OCI-LY7 (cell line): ENCODE measurements at regions not wholly inside any gene's neighbourhood (a gene's known extent, or its start where the extent isn't known, plus 50 kb on each side); places are given as distances from the start of the nearest gene placed in this dataset.

Experiments used
- BruUV-seq: library from RNA; stranded (reverse); fragments of 400-500 nt; replicated peaks from 2 replicates; lab custom pipeline; 2021; lab: Mats Ljungman, UMichigan
- CTCF ChIA-PET: fragments of 300-600 bp; sonication (Branson Sonifier 250); formaldehyde crosslinking; loops from one replicate; lab custom pipeline; 2022; ENCODE audit warnings: antibody characterized with exemption; ENCODE audit not compliant: unreplicated experiment; lab: Charles Lee
- POLR2A ChIA-PET: fragments of 300-600 bp; sonication (Branson Sonifier 250); formaldehyde crosslinking; loops from one replicate; lab custom pipeline; 2022; ENCODE audit warnings: antibody characterized with exemption; lab: Charles Lee
- DNase-seq: peaks from one replicate; pipeline ENCODE4 v3.0.0-alpha.2; 2015; ENCODE audit warnings: low spot score
- H2AFZ ChIP-seq: fragments of 200-600 bp; sonication (generic), shearing (Covaris generic); 2 replicates; pipeline ENCODE4 v1.6.1; 2014; ENCODE audit warnings: mild to moderate bottlenecking, antibody characterized with exemption, low read length, moderate library complexity
- H3K27ac ChIP-seq: fragments of 200-600 bp; sonication (generic); 2 replicates; pipeline ENCODE4 v1.5.1; 2014; ENCODE audit warnings: mixed run types, low read depth, mild to moderate bottlenecking, moderate library complexity, low read length, inconsistent platforms; ENCODE audit not compliant: poor library complexity, severe bottlenecking
- H3K36me3 ChIP-seq: fragments of 200-600 bp; sonication (generic); 2 replicates; pipeline ENCODE4 v1.6.1; 2014; ENCODE audit warnings: mild to moderate bottlenecking, antibody characterized with exemption, low read length, moderate library complexity, mixed read lengths; ENCODE audit not compliant: insufficient read depth
- H3K4me1 ChIP-seq: fragments of 200-600 bp; sonication (generic); 2 replicates; pipeline ENCODE4 v1.5.1; 2014; ENCODE audit warnings: mild to moderate bottlenecking, low read length; ENCODE audit not compliant: insufficient read depth, poor library complexity, severe bottlenecking
- H3K4me2 ChIP-seq: fragments of 200-600 bp; sonication (generic); 2 replicates; pipeline ENCODE4 v1.6.1; 2014; ENCODE audit warnings: mild to moderate bottlenecking, low read length
- H3K4me3 ChIP-seq: fragments of 200-600 bp; sonication (generic); 2 replicates; pipeline ENCODE4 v1.5.1; 2014; ENCODE audit warnings: mild to moderate bottlenecking, low read depth, low read length; ENCODE audit not compliant: poor library complexity, severe bottlenecking
- H3K79me2 ChIP-seq: fragments of 200-600 bp; sonication (generic); 2 replicates; pipeline ENCODE4 v1.6.1; 2016; ENCODE audit warnings: low read depth, mild to moderate bottlenecking, low read length, moderate library complexity, mixed read lengths; ENCODE audit not compliant: insufficient read depth
- H3K9me2 ChIP-seq: fragments of 200-600 bp; sonication (generic); 2 replicates; pipeline ENCODE4 v1.6.1; 2016; ENCODE audit warnings: mild to moderate bottlenecking, low read length, mixed read lengths; ENCODE audit not compliant: insufficient read depth
- H3K9me3 ChIP-seq: fragments of 200-600 bp; sonication (generic); 2 replicates; pipeline ENCODE4 v1.6.1; 2014; ENCODE audit warnings: mild to moderate bottlenecking, mixed run types, low read length, mixed read lengths
- H4K20me1 ChIP-seq: fragments of 200-600 bp; sonication (generic); 2 replicates; pipeline ENCODE4 v1.6.1; 2014; ENCODE audit warnings: mild to moderate bottlenecking, antibody characterized with exemption, low read length, moderate library complexity, mixed read lengths; ENCODE audit not compliant: insufficient read depth
- EZH2phosphoT487 ChIP-seq: fragments of 200-600 bp; sonication (generic); IDR thresholded peaks from 2 replicates; pipeline ENCODE4 v1.6.1; 2018; ENCODE audit warnings: low read depth, borderline replicate concordance, mild to moderate bottlenecking, mixed run types, antibody characterized with exemption, low read length, moderate library complexity, mixed read lengths
- intact Hi-C: fragments of 100-400 bp; cut with micrococcal nuclease; formaldehyde crosslinking; loops from one replicate; pipeline ENCODE4 v1.10.0; 2022; ENCODE audit not compliant: unreplicated experiment
- TF ChIP-seq, protein P1 (sequence below): fragments of 200-600 bp; sonication (generic); conservative IDR thresholded peaks from 2 replicates; pipeline ENCODE4 v1.5.1; 2014; ENCODE audit warnings: mild to moderate bottlenecking, antibody characterized with exemption, low read length, moderate library complexity, mixed read lengths

DNA sequence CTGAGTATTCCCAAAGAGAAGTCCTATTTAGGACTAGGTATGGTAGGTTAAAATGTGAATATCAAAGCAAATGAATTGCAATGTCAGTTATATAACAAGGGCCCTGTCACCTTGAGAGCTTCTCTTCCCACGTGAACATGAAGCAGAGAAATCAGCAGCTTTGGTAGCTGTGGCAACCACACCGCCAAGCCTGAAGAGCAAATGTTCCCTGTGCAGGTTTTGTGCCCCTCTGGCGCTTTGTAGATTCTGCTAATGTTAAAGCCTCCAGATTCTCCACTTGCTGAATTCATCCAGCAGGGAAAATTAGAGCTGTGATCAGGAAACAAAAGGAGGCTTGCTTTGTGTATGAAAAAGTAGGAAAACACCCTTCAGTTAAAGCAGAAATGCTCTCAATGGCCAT, 322.6 kb downstream of the RBM43 start:
- no peak overlapping the region for H3K27ac ChIP-seq
- intact Hi-C loops: no loop called here
- no peak overlapping the region for H3K4me3 ChIP-seq
- no peaks in the 10 kb centered on the region for H3K9me3 ChIP-seq
- no peak overlapping the region for H3K4me2 ChIP-seq
- no peak for DNase-seq
- POLR2A ChIA-PET: interaction anchor here (0.5 kb wide), 1 partner anchor 73 kb away, joined by 3 read pairs; no protein-coding TSS in a partner anchor
- no peak overlapping the region for H2AFZ ChIP-seq
- CTCF ChIA-PET: no interaction called here
- no peaks in the 10 kb centered on the region for H3K79me2 ChIP-seq
- H4K20me1 ChIP-seq: no peaks in the 10 kb centered on the region
- no peaks in the 10 kb centered on the region for H3K36me3 ChIP-seq
- TF ChIP-seq, protein P1, sequence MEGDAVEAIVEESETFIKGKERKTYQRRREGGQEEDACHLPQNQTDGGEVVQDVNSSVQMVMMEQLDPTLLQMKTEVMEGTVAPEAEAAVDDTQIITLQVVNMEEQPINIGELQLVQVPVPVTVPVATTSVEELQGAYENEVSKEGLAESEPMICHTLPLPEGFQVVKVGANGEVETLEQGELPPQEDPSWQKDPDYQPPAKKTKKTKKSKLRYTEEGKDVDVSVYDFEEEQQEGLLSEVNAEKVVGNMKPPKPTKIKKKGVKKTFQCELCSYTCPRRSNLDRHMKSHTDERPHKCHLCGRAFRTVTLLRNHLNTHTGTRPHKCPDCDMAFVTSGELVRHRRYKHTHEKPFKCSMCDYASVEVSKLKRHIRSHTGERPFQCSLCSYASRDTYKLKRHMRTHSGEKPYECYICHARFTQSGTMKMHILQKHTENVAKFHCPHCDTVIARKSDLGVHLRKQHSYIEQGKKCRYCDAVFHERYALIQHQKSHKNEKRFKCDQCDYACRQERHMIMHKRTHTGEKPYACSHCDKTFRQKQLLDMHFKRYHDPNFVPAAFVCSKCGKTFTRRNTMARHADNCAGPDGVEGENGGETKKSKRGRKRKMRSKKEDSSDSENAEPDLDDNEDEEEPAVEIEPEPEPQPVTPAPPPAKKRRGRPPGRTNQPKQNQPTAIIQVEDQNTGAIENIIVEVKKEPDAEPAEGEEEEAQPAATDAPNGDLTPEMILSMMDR: no peak
- no peak for TF ChIP-seq EZH2phosphoT487
- no peaks in the 10 kb centered on the region for H3K4me1 ChIP-seq
- no TSS peak for BruUV-seq
- no peaks in the 10 kb centered on the region for H3K9me2 ChIP-seq

DNA sequence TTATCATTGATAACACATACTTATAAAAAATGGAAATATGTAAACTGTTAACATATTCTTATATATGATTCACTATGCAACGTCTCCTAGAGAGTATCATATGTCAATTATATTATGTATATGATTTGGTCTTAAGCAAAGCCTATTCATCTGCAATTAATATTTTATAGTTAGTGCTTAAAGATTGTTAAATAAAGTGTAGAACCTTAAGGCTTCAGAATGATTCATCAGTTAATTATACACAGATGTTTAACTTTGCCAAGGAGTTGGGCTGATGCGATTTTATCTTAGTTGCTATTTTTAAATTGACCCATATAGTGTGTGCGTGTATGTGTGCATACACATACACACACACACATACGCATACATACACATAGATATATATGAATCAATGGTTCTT, 323.1 kb downstream of the RBM43 start:
- Histone ChIP-seq H3K79me2 (no peaks in the 10 kb centered on the region), H3K4me2 (no peak overlapping the region), H3K4me1 (no peaks in the 10 kb centered on the region), H4K20me1 (no peaks in the 10 kb centered on the region), H3K36me3 (no peaks in the 10 kb centered on the region), H3K9me3 (no peaks in the 10 kb centered on the region), H2AFZ (no peak overlapping the region), H3K27ac (no peak overlapping the region), H3K4me3 (no peak overlapping the region), H3K9me2 (no peaks in the 10 kb centered on the region)
- intact Hi-C loops: no loop called here
- TF ChIP-seq EZH2phosphoT487: no peak
- TF ChIP-seq, protein P1: no peak
- CTCF ChIA-PET: no interaction called here
- BruUV-seq: no TSS peak
- DNase-seq: no peak
- POLR2A ChIA-PET: no interaction called here

DNA sequence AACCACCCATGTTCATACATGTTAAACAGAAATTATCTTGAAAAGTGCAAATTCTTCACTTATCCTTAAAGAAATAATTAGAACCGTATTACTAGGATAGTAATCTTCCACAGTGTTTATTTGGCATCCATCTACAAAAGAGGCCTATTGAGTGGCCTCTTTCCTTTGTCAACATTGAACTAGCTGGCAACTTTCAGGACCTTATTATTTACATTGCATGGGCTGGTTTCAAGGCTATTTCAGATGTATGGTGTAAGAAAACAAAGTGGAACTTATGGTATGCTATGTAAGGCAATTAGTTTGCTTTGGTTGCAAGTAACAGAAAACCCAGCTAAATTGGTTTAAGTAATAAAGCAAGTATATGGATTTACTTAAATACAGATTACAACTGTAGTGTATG, 324.6 kb downstream of the RBM43 start:
- Histone ChIP-seq H3K36me3 (no peaks in the 10 kb centered on the region), H3K27ac (no peak overlapping the region), H3K4me3 (no peak overlapping the region), H2AFZ (no peak overlapping the region), H3K4me2 (no peak overlapping the region), H3K9me3 (no peaks in the 10 kb centered on the region), H3K4me1 (no peaks in the 10 kb centered on the region), H3K79me2 (no peaks in the 10 kb centered on the region), H3K9me2 (no peaks in the 10 kb centered on the region), H4K20me1 (no peaks in the 10 kb centered on the region)
- intact Hi-C loops: no loop called here
- no TSS peak for BruUV-seq
- no peak for TF ChIP-seq EZH2phosphoT487
- TF ChIP-seq, protein P1: no peak
- DNase-seq: no peak
- POLR2A ChIA-PET: no interaction called here
- CTCF ChIA-PET: no interaction called here
